SW 1271 (cell line): ENCODE measurements at regions not wholly inside any gene's neighbourhood (a gene's known extent, or its start where the extent isn't known, plus 50 kb on each side); places are given as distances from the start of the nearest gene placed in this dataset.
A peak's percentile ranks its signal among the peaks of the same experiment; 100 is the strongest.
"Not testable (repeated sequence)": the region's sequence is repeated elsewhere in the genome, so short reads cannot be mapped to it uniquely, and the experiment has no call there.

Source experiments
- DNase-seq, 2 experiments: peaks; one replicate each; lab custom pipeline; 2025; lab: John Stamatoyannopoulos, UW

DNA sequence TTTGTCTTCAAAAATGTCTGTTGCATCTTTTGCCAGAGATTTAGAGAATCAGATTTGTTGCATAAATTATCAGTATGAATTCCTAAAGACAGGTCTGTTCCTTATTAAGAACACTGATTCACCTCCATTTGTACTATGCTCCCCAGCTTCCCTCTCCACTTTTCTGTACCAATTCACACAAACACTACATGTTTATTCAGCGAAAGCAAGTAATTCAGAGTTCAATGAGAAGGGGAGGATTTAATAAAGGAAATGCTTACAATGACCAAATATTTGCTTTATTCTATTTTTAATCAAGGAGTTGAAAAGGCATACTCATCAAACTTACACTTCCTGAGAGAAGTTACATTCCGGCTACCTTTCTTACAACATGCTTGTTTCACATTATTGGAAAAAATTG lies 135.5 kb downstream of the NBPF8 start:
- DNase-seq = not testable (repeated sequence)

DNA sequence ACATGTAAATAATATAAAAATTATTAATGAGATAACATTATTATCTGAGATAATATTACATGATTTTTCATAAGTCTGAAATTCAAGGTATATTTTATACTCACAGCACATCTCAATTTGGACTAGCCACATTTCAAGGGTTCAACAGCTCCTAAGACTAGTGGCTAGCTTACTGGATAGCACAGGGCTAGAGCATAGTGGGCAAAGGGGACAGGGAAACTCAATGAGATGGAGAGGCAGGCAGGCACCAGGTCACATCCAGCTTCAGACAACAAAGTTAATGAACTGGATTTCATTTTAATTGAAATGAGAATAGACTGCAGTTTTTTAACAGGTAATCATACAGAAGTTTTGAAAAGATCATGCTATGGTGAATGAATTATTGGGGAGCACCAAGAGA lies 137.4 kb downstream of the NBPF8 start:
- DNase-seq = not testable (repeated sequence)

DNA sequence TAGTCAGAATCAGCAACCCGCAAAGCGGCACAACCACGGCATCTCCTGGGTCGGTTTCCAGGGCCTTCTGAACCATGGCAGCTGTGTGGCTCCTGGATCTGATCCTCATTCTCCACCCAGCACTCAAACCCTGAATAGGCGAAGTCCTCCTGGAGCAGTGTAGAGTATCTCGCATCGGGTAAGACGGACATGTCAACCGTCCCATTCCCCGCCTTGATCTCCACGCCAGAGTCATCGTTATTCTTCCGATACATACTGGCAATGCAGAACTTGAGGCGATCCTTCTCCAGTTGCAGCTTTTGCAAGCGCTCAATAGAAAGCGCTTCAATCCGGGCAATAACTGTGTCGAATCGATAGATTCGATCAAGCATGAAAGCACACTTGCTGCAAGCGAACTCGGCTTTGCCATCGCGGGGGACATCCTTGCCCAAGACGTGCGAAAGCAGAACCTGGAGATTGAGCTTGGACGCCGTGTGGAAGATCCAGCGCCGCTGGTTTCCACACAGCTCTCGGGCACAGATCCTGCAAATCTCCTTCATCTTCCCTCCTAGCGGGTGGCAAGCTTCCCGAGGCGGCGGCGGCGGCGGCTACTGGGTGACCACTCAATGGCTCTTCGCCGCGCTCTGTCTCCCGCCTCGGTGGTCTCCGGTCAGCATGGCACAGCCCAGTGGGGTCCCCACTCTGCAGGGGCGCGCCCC lies 142.9 kb downstream of the NBPF8 start:
- DNase-seq = not testable (repeated sequence)

DNA sequence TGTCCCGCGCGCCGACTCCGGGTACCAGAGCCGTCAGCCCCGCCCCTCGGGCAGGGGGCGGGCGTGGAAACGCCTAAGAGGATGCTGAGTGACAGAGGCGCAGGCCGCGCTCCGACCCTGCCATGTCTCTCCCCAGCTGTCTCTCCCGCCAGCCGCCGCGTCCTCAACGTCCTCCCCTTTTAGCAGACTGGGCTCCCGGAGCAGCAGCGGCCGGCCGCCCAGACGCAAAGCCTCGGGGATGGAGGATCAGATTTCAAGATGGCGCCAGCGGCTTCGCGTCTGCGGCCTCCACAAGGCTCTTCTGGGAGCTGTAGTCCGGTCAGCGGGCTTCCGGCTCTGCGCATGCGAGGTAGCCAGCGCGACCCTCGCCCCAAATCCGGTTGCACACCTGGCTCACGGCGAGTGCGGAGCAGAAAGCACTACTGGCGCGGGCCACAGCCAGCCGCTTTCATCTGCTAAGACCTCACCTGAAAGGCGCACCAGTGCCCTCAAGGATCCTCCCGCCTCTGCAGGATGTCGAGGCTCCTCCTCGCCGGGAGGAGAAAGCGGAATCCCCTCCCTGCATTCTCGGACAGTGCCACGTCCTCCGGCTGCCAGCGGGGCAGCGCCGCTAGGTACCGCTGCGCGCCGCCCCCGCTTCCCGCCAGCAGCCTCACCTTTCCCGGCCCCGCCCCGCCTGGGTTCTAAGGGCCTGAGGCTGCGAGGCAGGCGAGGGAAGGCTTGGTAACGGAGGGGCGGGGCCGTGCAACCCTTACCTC lies 143.6 kb downstream of the NBPF8 start:
- DNase-seq = peak in 1 of 2 experiments; percentile 32

DNA sequence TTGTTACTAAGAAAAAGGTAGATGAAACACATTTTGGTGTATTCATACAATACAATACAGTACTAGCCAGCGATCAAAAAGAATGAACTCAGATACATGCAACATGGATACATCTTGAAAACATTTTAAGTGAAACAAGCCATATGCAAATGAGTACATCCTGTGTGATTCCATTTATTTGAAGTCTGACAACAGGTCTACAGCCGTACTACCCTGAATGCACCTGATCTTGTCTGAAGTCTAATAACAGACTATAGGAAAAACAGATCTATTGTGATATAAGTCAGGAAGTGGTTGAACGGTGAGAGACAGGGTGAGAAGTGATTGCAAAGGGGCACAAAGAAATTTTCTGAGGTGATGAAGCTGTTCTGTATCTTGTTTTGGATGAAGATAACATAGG lies 146.9 kb downstream of the NBPF8 start:
- DNase-seq = not testable (repeated sequence)

DNA sequence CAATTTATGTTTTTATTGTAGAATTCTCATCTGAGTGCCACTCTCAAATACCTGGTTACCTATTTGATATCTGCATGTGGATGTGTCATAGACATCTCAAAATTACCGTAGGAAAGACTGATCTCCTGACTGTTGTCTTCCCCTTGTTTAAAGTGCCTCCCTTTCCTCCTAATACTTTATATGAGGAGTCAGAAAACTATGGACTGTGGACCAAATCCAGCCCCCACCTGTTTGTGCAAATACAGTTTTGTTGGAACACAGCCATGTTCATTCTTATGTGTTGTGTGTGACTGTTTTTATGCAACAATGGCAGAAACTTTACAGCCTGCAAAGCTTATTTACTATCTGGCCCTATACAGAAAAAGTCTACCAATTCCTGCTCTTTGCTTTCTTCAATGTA lies 150.6 kb downstream of the NBPF8 start:
- DNase-seq = not testable (repeated sequence)

DNA sequence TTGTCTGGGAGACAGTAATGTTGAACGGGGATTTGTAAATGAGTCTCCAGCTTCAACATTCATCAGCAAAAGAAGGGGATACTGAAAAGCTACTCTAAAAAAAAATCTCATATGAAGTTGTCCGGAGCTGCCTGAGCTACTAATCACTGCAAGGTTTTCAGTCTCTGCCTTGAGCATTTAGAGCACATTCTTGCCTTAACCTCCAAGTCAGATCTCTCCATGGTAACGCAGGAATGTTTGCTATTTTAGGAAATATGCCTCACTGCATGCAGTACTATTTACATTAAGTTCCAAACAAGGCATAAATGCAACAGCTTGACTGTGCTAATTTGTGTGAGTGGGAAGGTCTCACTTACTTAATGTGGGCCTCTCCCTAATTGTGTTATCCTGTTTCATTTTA lies 152.8 kb downstream of the NBPF8 start:
- DNase-seq = not testable (repeated sequence)

DNA sequence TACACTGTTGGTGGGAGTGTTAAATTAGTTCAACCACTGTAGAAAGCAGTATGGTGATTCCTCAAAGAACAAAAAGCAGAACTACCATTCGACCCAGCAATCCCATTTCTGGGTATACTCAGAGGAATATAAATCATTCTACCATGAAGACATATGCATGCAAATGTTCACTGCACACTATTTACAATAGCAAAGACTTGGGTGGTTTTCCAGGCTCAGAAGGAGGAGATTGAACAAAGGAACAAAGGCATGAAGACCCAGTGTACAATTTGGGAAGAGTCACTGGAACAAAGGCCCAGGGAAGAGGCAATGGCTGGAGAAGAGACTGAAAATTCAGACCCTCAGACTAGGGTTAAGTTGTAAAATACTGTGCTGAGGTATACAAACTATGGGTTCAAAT lies 148.5 kb upstream of the NBPF26 start:
- DNase-seq = not testable (repeated sequence)

DNA sequence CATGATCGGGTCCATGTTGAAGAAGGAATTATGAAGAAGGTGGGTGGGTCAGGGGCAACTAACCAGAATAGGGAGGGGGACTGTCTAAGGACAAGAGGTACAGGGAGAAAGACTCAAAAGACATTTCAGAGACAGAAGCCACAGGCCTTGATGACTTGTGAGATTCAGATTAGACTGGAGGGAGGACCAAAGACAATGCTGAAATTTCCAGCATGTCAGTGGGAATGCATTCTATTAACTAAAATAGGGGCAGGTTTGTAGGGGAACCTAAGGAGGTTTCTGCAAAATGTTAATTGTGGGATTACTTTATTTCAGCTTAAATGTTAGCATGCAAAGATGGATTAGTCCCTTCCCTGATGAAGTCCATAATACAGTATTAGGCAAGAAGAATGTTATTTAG lies 141.6 kb upstream of the NBPF26 start:
- not testable (repeated sequence) for DNase-seq

DNA sequence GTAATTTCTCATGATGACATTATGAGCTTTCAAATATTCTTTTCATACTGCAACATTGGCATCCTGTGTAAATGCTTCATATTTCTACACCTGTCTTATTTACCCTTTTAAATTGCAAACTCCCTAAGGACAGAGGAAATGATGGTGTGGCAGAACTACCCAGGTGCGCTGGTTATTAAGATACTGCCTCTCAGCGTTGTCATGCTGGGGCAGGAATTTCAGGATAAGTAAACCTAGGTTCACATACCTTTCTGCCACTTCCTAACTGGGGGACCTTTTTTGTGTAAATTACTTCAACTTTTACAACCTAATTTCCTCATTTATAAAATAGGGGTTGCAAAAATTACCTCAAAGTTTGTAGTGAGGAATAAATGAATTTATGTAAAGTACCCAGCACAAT lies 137.7 kb upstream of the NBPF26 start:
- DNase-seq = not testable (repeated sequence)

DNA sequence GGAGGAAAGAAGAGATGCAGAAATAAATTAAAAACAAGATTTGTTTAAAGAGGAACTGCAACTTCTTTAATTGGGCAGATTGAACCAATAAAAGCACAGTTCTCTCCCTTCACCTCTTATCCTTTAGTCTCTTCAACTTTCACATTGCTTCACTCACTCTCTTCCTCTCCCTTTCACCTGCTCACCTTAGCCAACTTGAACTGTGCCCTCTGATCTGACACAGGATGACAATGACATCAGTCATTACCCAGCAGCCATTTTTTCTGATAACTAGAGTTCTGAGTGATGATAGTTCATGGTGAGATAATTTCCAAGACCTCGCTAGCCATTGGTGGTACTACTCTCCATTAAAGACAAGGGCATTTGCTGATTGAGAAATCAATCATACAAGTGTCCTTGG lies 134.9 kb upstream of the NBPF26 start:
- not testable (repeated sequence) for DNase-seq

DNA sequence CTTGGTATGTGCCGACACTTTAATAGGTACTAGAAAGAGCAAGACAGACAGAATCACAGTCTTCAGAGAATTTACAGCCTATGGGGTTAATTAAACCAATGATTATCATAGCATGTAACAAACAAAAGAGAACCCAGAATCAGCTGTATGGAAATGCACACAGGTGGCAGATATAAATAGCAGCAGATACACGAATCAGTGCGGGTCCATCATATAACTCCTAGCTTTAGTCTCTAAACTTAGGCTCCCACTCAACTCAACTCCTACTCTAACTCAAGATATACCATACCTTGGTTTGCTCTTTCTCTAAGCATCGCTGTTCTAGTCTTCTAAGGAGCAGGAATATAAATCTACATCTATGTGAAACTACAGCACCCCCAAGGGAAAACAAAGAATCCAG lies 132.0 kb upstream of the NBPF26 start:
- not testable (repeated sequence) for DNase-seq

DNA sequence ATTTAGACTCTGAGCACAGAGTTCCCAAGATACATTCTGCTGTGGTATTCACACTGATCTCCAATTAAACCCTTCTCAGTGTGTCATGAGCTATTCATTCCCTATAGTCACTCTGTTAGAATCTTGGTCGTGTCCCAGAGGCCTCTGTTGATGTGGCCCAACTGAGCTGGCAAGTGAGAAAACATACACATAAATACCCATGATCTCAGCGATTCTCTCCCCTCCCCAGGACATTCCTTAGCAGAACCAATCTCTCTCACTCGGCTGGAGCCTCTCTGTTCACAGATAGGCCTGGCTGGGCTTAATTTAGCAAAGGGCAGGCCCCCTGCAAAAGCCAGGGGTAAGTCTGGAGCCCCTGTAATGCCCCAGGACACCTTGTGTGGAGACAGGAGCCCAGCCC lies 130.8 kb upstream of the NBPF26 start:
- not testable (repeated sequence) for DNase-seq

DNA sequence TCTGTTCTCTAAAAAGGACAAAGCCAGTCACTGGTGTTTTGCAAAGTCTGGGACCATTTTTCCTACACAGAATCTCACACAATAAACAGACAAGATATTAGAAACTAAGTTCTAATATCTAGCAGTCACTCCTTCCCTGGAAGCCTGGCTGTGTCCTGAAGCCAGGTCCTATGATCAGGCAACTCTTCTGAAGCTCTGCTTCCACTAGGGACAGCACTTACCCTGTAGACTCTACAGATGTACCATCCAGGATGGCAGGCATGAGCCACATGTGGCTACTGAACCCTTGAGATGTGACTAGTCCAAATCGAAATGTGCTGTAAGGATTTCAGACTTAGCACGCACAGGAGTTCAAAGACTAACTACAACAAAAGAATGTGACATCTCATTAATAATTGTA lies 130.1 kb upstream of the NBPF26 start:
- DNase-seq = not testable (repeated sequence)

DNA sequence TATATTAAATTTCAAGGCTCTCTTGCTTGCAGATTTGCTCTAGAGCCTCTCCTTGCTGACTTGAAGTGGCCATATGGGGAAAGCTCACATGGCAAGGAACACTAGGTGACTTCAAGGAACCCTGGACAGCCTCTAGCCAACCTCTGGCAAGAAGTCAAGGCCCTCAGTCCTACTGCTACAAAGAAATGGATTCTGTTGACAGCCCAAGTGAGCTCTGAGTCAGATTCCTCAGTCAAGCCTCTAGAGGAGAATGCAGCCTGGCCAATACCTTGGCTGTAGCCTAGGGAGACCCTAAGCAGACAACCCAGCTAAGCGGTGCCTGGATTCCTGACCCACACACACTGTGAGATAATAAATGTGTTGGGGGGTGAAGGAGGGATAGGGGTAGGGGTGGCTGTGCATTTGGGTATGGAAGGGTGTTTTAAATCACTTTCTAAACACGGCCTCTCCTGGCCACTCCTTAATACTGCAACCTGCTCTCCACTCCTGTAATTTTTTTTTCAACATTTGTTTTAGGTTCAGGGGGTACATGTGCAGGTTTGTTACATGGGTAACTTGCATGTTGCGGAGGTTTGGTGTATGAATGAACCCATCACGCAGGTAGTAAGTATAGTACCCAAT lies 125.3 kb upstream of the NBPF26 start:
- DNase-seq = not testable (repeated sequence)

DNA sequence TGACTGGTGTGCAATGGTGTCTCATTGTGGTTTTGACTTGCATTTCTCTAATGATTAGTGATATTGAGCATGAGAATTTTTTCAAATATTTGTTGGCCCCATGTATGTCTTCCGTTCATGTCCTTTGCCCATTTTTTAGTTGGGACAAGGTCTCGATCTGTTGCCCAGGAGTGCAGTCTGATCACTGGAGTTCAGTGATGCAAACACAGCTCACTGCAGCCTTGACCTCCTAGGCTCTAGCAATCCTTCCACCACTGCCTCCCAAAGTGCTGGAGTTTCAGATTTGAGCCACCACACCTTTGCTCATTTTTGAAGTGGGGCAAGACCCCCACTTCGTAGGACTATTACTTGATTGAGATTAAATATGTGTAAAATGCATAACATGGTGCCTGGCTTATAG lies 124.2 kb upstream of the NBPF26 start:
- DNase-seq = not testable (repeated sequence)

DNA sequence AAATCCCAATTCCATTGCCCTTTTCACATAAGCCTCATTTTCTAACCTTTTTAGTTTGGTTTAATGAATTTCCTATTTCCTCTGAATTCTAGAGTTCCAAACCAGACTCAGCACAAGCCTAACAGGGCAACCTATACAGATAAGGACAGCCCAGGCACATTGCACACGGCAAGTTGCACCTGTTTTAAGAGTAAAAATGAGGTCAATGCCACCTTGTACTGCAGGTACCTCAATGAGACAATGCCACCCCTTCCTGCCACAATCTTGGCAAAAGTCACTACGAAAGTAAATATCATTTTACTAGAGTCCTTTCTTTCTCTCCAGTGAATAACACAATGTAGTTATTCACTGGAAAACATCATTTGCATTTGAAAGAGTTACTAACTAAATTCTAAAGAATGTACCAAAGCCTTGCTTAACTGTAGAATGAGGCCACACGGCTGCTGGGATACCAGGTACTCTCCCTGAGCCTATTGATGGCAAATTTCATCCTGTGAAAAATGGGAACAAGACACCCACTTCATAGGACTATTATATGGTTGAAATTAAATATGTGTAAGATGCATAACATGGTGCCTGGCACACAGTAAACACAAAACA lies 123.2 kb upstream of the NBPF26 start:
- DNase-seq = not testable (repeated sequence)

DNA sequence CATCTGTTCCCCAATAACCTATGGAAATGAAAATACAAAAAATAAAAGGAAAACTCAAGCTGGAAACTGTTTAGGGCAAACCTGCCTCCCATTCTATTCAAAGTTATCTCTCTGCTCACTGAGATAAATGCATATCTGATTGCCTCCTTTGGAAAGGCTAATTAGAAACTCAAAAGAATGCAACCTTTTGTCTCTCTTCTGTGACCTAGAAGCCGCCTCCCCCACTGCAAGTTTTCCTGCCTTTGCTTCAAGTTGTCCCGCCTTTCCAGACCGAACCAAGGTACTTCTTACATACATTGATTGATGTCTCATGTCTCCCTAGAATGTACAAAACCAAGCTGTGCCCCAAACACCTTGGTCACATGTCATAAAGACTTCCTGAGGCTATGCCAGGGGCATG lies 115.9 kb upstream of the NBPF26 start:
- not testable (repeated sequence) for DNase-seq

DNA sequence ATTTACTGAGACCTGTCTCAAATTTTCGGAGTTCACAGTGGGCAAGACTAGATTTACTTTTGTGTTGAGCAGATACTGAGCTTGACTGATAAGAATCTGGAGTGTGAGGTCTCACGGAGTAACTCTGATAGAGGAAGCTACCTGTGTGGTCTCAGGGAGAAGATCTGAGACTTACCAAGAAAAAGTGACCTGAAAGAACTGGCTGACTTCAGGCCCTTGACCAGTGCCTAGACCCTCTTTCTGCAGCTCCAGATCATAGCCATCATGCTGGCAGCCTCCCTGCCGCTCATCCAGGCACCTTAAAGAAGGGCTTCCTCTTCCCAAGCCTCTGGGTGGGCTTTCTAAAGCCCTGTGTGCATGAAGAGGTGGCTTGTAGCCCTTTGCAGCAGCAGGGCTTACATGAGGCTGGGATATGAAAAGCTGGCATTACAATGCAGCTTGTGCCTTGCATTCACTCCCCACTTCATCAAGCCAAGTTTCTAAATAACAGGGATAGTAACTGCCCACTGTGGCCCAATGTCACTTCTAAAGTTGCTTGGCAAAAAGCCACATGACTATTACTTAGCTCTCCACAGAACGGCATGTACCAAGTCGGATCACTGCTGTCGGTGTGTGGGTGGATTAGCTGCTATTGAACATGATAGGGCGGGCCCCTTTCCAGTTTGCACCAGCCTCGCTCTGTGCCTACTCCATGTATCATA lies 115.3 kb upstream of the NBPF26 start:
- not testable (repeated sequence) for DNase-seq

DNA sequence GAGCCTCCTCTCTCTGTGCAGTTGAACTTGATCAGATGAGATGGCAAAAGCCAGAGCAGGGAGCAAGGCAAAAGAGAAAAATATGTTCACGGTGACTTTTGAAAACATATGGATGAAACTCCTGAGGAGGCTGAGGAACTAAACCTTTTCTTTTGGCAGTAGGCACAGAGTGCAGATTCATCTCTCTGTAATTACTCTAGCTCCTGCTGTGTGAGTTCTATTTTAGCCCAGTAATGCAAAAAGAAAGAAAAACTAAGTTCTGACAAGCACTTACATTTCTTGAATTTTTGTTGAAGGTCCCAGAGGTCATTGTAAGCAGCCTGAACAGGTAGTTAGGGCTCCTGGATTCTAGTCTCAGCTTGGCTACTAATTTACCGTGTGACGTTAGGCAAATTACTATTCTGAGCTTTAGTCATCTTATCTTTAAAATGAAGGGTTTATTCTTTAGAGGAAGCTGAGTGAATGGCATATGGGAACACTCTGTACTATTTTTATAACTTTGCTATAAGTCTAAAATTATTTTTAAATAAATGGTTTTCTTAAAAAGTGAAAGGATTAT lies 114.7 kb upstream of the NBPF26 start:
- not testable (repeated sequence) for DNase-seq

DNA sequence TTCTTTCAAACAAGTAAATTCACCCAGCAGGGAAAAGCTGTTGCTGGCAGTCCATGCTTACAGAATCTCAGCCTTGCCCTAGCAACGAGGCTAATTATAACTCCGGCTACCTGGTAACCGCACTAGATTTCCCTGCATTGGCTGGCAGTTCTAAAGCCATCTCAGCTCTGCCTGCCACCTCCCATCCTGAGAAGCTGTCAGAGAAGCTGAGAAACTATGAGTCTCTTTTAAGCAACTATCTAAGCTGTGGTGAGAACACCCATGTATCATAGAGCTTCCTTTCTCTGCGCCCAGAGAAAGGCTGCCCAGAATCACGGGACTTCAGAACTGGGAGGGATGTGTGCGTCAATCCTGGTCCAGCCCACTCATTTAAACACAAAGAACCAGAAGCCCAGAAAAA lies 113.9 kb upstream of the NBPF26 start:
- not testable (repeated sequence) for DNase-seq
